Transverse colon (tissue), 4 donors: ENCODE measurements at regions not wholly inside any gene's neighbourhood (a gene's known extent, or its start where the extent isn't known, plus 50 kb on each side); places are given as distances from the start of the nearest gene placed in this dataset.

ENCODE experiments used
- DNase-seq: peaks from one replicate; pipeline ENCODE4 v3.0.0-alpha.2; 2019
- H3K27ac ChIP-seq, 4 donors: fragments of 200-600 bp; sonication (generic); 2 replicates each; pipeline ENCODE4 v1.5.1; 2016 to 2018; ENCODE audit warnings: inconsistent platforms in 4 of 4
- H3K27me3 ChIP-seq: fragments of 200-600 bp; sonication (generic); 2 replicates; pipeline ENCODE4 v1.5.1; 2017; ENCODE audit warnings: inconsistent platforms
- H3K36me3 ChIP-seq, 4 donors: fragments of 200-600 bp; sonication (generic); 2 replicates each; pipeline ENCODE4 v1.5.1; 2017 to 2019; ENCODE audit warnings: inconsistent platforms in 4 of 4
- H3K4me1 ChIP-seq, 4 donors: fragments of 200-600 bp; sonication (generic); 2 replicates each; pipeline ENCODE4 v1.5.1; 2017 to 2020; ENCODE audit warnings: inconsistent platforms in 4 of 4
- H3K4me3 ChIP-seq, 4 donors: fragments of 200-600 bp; sonication (generic); 1 replicate in 1 of 4; 2 replicates in 3 of 4; pipeline versions ENCODE4 v1.5.1 to v1.6.1; 2017 to 2019; ENCODE audit warnings: inconsistent platforms in 4 of 4
- H3K9me3 ChIP-seq, 2 donors: fragments of 200-600 bp; sonication (generic); 2 replicates each; pipeline ENCODE4 v1.5.1; 2017 to 2019; ENCODE audit warnings: inconsistent platforms in 2 of 2
- EP300 ChIP-seq: sonication (generic); formaldehyde crosslinking; IDR thresholded peaks from one replicate; pipeline ENCODE4 v1.6.1; 2017; ENCODE audit warnings: antibody characterized with exemption, low read depth
- POLR2A ChIP-seq: fragments of 450-650 bp; IDR thresholded peaks from one replicate; pipeline ENCODE4 v1.6.1; 2016; ENCODE audit warnings: antibody characterized with exemption, mild to moderate bottlenecking, moderate library complexity
- POLR2AphosphoS5 ChIP-seq, 3 donors: sonication (generic); formaldehyde crosslinking; IDR thresholded peaks; one replicate each; pipeline ENCODE4 v1.6.1; 2016; ENCODE audit warnings: antibody characterized with exemption in 3 of 3
- WGBS, 2 donors: methylation state at CpG; one replicate each; pipeline ENCODE4 v1.1.5; 2018; ENCODE audit warnings: low coverage in 1 of 2; 5-methylcytosine and 5-hydroxymethylcytosine counted together
- in situ Hi-C, 4 donors: fragments of 200-750 bp; cut with MboI; loops; one replicate each; pipeline versions ENCODE4 v1.15.0 to v1.15.1; 2017; ENCODE audit warnings: low sequenced_read_pairs in 3 of 4, low pct_ligation_motif_present in 1 of 4, low pct_unique_long_range_greater_than_20kb in 1 of 4
- intact Hi-C: fragments of 100-400 bp; cut with DNase I; formaldehyde crosslinking; loops from one replicate; pipeline ENCODE4 v1.15.1; 2023; ENCODE audit warnings: low total_unique reads
- TF ChIP-seq, protein P1 (sequence below), 5 experiments: fragments of 200-600 bp in 3 of 5; fragments of 450-650 bp in 2 of 5; sonication (generic) in 3 of 5; IDR thresholded peaks; 1 replicate in 2 of 5; 2 replicates in 3 of 5; pipeline ENCODE4 v1.5.1; 2016 to 2017; ENCODE audit warnings: antibody characterized with exemption in 5 of 5, inconsistent platforms in 3 of 5, mild to moderate bottlenecking in 2 of 5, moderate library complexity in 1 of 5

DNA sequence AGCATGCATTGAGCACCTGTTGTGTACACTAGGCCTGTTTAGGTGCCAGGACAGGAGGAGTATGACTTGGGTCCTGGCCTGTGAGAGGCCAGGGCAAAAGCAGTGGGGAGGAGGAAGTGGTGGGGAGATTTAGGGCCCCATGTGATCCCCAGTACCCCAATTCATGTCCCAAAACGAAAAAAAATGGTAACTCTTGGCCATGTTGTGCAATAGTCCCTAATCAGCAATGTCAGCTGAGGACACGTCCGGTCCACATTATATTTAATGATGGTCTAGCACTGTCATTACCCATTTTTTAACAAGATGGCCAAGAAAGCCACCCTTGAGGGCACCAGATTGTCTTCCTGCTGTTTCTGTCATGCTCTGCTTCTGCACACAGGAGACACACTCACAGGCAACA lies 142.0 kb upstream of the RET start:
- no peaks in the 10 kb centered on the region for H3K36me3 ChIP-seq
- no peak overlapping the region for H3K27ac ChIP-seq
- in situ Hi-C loops = no loop called here
- no peak for DNase-seq
- 69 to 89% methylated on average over 3 of the region's 3 CpGs for WGBS, 2 donors
- intact Hi-C loops = no loop called here
- H3K4me1 ChIP-seq = peaks cover 0 to 19% (median 16%) of the 10 kb centered on the region in 4 donors
- H3K27me3 ChIP-seq = peaks cover 42% of the 10 kb centered on the region
- H3K9me3 ChIP-seq = no peaks in the 10 kb centered on the region
- H3K4me3 ChIP-seq = no peak overlapping the region
- TF ChIP-seq, protein P1, sequence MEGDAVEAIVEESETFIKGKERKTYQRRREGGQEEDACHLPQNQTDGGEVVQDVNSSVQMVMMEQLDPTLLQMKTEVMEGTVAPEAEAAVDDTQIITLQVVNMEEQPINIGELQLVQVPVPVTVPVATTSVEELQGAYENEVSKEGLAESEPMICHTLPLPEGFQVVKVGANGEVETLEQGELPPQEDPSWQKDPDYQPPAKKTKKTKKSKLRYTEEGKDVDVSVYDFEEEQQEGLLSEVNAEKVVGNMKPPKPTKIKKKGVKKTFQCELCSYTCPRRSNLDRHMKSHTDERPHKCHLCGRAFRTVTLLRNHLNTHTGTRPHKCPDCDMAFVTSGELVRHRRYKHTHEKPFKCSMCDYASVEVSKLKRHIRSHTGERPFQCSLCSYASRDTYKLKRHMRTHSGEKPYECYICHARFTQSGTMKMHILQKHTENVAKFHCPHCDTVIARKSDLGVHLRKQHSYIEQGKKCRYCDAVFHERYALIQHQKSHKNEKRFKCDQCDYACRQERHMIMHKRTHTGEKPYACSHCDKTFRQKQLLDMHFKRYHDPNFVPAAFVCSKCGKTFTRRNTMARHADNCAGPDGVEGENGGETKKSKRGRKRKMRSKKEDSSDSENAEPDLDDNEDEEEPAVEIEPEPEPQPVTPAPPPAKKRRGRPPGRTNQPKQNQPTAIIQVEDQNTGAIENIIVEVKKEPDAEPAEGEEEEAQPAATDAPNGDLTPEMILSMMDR (IDR thresholded peaks at IDR 0.05) = no peak
- TF ChIP-seq POLR2A (no peak), EP300 (no peak), POLR2AphosphoS5 (IDR thresholded peaks at IDR 0.05) (no peak)

DNA sequence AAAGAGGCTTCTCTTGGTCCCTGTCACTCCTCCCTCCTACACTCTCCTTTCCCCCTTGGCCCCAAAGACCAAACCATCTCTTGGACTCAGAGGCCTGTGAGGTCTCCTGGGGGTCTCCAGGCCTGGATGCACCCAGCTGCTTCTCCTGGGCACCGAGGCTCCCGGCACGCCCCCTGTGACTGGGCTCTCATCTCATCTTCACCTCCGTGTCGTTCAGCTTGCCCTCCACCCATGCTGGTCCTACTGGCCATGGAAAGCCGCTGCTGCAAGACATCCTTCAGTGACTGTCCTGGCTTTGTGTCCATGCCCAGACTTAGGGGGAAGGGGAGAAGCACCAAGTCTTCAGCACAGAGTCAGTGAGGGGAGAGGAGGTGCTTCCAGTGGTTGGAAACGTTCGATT lies 141.4 kb upstream of the RET start:
- no peak for DNase-seq
- in situ Hi-C loops = no loop called here
- H3K36me3 ChIP-seq = no peaks in the 10 kb centered on the region
- H3K27ac ChIP-seq = no peak overlapping the region
- H3K4me3 ChIP-seq = no peak overlapping the region
- H3K27me3 ChIP-seq = peaks cover 42% of the 10 kb centered on the region
- no peaks in the 10 kb centered on the region for H3K9me3 ChIP-seq
- TF ChIP-seq POLR2AphosphoS5 (IDR thresholded peaks at IDR 0.05) = no peak
- TF ChIP-seq, protein P1 (IDR thresholded peaks at IDR 0.05) = no peak
- no peak for TF ChIP-seq EP300
- TF ChIP-seq POLR2A = no peak
- intact Hi-C loops = no loop called here
- peaks cover 0 to 19% (median 16%) of the 10 kb centered on the region in 4 donors for H3K4me1 ChIP-seq
- WGBS, 2 donors = 81 to 94% methylated on average over 7 to 8 of the region's 8 CpGs

DNA sequence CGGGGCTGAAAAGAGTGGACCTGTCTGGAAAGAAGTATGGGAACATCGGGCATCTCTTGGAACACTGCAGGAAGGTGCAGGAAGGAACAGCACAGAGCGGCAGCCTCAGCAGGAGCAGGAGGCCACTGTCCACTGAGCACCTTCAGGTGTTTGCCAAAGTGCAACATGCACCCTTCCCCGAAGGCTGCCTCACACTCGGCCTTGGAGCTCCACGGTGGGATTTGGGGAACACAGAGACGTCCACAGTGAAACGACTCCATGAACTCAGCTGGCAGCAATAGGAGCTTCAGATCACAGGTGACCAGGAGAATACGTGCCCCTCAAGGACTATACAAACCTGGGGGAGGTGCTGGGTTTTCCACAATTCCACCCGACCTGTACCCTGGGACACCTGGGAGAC lies 140.3 kb upstream of the RET start:
- in situ Hi-C loops = no loop called here
- intact Hi-C loops = no loop called here
- Histone ChIP-seq H3K4me1 (peaks cover 0 to 19% (median 16%) of the 10 kb centered on the region in 4 donors), H3K27ac (no peak overlapping the region), H3K27me3 (peaks cover 33% of the 10 kb centered on the region), H3K4me3 (no peak overlapping the region), H3K36me3 (no peaks in the 10 kb centered on the region), H3K9me3 (no peaks in the 10 kb centered on the region)
- TF ChIP-seq EP300 (no peak), POLR2AphosphoS5 (IDR thresholded peaks at IDR 0.05) (no peak), POLR2A (no peak)
- TF ChIP-seq, protein P1 (IDR thresholded peaks at IDR 0.05) = no peak
- 65 to 88% methylated on average over 2 to 10 of the region's 10 CpGs for WGBS, 2 donors
- no peak for DNase-seq

DNA sequence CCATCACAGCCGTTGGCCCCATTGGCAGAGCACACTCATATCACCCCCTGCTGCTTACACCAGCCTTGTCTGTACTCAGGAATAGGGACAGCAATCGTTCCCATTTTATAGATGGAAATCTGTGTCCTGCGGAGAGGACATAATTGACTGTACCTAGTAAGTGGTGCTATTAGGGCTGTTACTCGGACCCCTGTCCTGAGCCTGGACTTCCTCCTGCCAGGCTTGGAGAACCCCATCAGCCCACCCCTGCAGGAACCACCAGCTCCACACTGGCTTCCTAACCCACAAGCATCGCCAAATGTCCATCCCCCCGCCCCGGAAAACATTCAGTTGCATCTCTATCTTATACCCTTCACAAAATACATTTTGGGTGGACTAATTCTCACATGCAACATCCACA lies 139.8 kb upstream of the RET start:
- WGBS, 2 donors = 85% methylated on average over 7 of the region's 7 CpGs; no CpG with 5 or more reads in 1 of the 2 donors
- intact Hi-C loops = no loop called here
- H3K27me3 ChIP-seq = peaks cover 28% of the 10 kb centered on the region
- peaks cover 0 to 19% (median 16%) of the 10 kb centered on the region in 4 donors for H3K4me1 ChIP-seq
- H3K27ac ChIP-seq = no peak overlapping the region
- in situ Hi-C loops = no loop called here
- no peaks in the 10 kb centered on the region for H3K9me3 ChIP-seq
- no peak for TF ChIP-seq EP300
- TF ChIP-seq POLR2AphosphoS5 (IDR thresholded peaks at IDR 0.05) = no peak
- TF ChIP-seq, protein P1 (IDR thresholded peaks at IDR 0.05) = no peak
- no peak for DNase-seq
- H3K36me3 ChIP-seq = no peaks in the 10 kb centered on the region
- no peak overlapping the region for H3K4me3 ChIP-seq
